Endometrium (tissue), 2 donors: ENCODE measurements at regions not wholly inside any gene's neighbourhood (a gene's known extent, or its start where the extent isn't known, plus 50 kb on each side); places are given as distances from the start of the nearest gene placed in this dataset.

Source experiments
- FAIRE-seq: peaks from 2 replicates; lab custom pipeline; 2012; peaks lifted over from hg19 to GRCh38; lab: Jason Lieb, UNC
- donor health status: control.
- donor health status: control.

- no peak for FAIRE-seq
Observed at GRCh38 chr15:67992411-67992810, 61.7 kb upstream of the PIAS1 start.

GRCh38 chr15:67992834-67993233 lies 61.3 kb upstream of the PIAS1 start:
- no peak for FAIRE-seq

DNA sequence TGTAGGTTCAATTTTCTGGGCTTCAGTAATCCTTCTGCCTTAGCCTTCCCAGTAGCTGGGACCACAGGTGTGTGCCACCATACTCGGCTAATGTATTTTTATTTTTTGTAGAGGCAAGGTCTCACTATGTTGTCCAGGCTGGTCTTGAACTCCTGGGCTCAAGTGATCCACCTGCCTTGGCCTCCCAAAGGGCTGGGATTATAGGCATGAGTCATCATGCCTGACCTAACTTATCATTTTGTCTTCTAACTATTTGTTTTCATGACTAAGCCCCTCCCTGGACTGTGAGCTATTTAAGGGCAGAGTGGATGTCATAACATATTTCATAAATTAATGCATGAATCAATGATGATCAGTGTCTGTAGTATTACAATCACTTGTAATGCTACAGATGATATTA lies 56.1 kb upstream of the PIAS1 start:
- no peak for FAIRE-seq

DNA sequence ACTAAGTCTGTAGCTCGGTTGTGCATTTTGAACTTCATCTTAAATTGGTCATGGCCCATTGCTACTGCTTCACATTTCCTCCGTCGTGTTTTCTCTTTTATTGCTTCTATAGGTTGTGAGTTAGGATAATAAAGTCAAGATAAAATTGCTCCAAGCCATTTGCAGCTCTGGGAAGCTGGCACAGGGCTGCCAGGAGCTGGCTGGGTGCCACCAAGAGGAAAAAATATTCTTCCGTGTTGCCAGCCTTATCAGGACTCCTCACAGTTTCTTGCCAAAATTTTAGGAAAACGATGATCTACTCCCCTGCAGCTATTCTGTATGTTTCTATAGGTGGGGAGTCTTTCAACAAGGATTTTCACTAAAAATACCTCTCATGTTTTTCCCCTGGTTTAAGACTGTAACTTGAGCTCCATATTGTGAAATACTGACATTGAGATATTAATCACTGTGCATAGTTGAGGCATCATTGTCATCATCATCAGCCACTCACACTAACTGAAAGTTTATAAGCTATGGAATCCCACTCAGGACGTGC lies 55.4 kb upstream of the PIAS1 start:
- no peak for FAIRE-seq

GRCh38 chr15:67999320-68000100 lies 54.6 kb upstream of the PIAS1 start:
- FAIRE-seq = no peak

DNA sequence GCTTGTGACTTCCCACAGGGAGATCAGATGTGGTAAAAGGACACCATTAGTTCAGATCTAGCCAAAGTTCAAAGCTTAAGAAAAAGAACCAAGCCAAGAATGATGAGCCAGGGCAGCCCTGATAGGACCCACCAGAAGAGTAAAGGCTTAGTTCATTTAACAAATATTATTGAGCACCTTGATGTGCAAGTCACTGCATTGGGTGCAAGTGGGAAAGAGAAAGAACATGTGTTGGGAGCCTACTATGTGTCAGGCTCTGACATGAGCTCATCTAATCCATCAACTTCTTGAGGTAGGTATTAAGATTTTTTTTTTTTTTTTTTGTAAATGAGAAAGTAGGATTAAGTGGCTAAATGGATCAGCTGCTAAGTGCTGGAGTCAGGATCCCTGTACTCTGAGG lies 53.4 kb upstream of the PIAS1 start:
- FAIRE-seq = no peak

DNA sequence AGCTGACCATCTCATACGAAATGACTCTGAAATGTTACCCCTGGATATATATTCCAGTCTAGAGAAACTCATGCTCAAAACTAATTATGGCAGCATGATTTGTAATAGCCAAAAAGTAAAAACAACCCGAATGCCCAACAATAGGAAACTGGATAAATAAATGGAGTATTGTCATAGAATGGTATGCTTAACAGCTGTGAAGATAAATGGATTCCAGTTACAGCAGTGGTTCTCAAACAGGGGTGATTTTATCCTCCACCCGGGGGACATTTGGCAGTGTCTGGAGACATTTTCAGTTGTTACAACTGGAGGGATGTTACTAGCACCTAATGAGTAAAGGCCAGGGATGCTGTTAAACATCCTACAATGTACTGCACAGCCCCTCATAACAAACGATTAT lies 52.3 kb upstream of the PIAS1 start:
- no peak for FAIRE-seq

GRCh38 chr15:68003297-68003696 lies 50.8 kb upstream of the PIAS1 start:
- no peak for FAIRE-seq
